ACHN (cell line): ENCODE measurements at regions not wholly inside any gene's neighbourhood (a gene's known extent, or its start where the extent isn't known, plus 50 kb on each side); places are given as distances from the start of the nearest gene placed in this dataset.
"Not testable (repeated sequence)": the region's sequence is repeated elsewhere in the genome, so short reads cannot be mapped to it uniquely, and the experiment has no call there.

Experiments used
- DNase-seq: peaks from one replicate; pipeline ENCODE4 v3.0.0-alpha.2; 2015
- in situ Hi-C: cut with HindIII; loops from 2 replicates; pipeline ENCODE4 v1.10.0; 2017; ENCODE audit warnings: low sequenced_read_pairs, low pct_ligation_motif_present, low pct_unique_long_range_greater_than_20kb

DNA sequence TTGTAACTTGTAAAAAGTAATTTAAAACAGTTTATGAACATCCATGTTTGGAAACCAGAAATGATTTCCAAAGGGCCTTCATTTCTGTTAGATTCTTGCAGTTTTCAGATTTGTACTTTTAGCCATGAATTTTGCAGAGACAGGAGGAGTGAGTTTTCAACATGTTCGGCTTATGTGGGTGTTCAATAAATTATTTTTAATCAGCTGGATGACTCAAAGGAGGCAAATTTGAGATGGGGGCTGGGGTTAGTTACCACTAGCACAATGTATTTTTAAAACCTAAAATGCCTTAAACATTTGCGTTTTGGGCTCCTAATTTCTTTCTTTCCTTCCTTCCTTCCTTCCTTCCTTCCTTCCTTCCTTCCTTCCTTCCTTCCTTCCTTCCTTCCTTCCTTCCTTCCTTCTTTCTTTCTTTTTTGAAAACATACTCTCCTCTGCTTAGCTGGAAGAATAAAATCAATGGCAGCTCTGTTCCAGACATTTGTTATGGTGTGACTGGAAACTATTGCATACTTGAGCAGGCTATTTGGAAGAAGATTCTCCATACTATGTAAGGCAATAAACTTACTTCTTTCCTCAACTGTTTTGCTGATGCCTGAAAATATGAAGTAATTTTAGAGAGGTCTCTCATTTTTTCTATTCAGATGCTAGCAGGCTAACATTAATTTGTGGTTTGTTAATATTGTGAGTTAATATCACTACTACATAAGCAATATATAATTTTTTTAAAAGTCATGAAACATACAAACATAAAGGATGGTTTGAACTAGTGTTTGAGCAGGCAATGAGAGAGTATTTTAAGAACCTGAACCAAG, 394.4 kb downstream of the NYAP2 start:
- in situ Hi-C loops = no loop called here
- no peak for DNase-seq

DNA sequence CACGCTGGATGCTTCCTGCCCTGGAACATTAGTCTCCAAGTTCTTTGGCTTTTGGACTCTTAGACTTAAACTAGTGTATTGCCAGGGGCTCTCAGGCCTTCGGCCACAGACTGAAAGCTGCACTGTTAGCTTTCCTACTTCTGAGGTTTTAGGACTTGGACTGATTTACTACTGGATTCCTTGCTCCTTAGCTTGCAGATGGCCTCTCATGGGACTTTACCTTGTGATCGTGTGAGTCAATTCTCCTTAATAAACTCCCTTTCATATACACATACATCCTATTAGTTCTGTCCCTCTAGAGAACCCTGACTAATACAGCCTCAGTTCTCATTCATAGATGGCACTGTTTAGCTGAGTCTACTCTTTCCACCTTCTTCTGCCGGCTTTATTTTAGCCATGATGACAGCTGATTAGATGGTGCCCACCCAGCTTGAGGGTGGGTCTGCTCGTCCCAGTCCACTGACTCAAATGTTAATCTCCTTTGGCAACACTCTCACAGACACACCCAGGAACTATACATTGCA, 389.1 kb downstream of the NYAP2 start:
- in situ Hi-C loops = no loop called here
- DNase-seq = no peak

DNA sequence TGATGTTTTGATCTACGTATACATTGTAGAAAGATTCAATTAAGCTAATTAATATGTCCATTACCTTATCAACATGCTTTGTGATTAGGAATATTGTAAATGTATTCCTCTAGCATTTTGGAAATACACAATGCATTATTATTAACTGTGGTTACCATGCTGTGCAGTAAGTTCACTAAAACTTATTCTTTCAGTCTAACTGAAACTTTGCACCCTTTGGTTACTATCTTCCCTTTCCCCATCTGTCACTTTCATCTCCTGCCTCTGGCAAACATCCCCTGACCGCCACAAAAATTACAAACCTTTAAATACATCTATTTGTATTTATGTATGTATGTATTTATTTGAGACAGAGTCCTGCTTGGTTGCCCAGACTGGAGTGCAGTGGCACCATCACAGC, 388.0 kb downstream of the NYAP2 start:
- in situ Hi-C loops = no loop called here
- no peak for DNase-seq

DNA sequence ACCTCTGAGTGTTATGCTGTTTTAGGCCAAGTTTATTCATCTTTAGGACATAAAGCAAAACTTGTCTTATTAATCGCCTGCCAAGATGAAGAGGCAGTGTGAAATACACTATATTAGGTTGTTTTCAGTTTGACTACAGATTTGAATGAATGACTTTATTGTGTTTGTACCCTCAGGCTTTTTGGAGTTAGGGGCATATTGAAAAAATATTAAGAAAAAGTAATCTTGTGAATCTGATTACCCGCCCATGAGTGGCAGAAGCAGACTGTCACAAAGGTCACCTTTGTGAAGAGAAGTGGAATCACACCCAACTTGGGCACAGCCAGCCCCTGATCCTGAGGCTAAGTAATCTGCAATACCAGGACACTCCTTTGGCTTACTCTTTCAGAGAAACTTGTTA, 382.5 kb downstream of the NYAP2 start:
- in situ Hi-C loops = no loop called here
- no peak for DNase-seq

GRCh38 chr2:225781145-225781544, 381.6 kb downstream of the NYAP2 start:
- DNase-seq = no peak
- in situ Hi-C loops = no loop called here

DNA sequence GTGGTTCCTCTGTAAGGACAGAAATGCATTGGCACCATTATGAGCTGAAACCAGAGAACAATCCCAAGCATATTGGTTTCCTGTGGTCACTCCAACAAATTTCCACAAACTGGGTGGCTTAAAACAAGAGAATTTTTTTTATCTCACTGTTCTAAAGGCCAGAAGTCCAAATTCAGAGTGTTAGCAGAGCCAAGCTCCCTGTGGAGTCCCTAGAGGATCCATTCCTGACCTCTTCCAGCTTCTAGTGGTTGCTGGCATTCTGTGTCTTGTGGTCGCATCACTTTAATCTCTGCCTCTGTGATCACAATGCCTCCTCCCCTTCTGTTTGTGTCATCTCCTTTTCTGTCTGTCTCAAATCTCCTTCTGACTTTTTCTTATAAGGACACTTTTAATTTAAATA, 380.3 kb downstream of the NYAP2 start:
- DNase-seq = no peak

GRCh38 chr2:225773148-225773547, 373.6 kb downstream of the NYAP2 start:
- DNase-seq = no peak
- in situ Hi-C loops = no loop called here

More for the DNA sequence above, 380.3 kb downstream of the NYAP2 start:
- in situ Hi-C loops = no loop called here

GRCh38 chr2:225771701-225772100, 372.2 kb downstream of the NYAP2 start:
- no peak for DNase-seq
- in situ Hi-C loops = no loop called here

DNA sequence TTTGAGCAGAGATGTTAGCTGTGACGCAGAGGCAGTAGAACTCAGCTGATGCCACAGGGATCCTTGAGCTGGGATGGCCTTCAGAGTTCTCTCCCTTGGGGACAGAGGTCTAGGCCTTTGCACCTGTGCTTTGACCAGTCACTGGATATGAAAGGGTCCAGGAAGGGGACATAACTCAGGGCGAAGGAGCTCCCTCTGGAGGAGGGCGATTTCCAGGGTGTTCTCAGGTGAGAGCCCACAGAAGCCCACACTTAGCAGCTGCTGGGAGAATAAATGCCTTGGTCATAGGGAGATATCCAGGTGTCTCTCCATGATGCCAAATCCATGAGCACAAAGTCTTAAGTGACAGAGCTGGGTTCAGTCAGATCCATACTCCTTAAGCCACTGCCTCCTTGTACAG, 369.2 kb downstream of the NYAP2 start:
- no peak for DNase-seq

GRCh38 chr2:225766431-225766830, 366.9 kb downstream of the NYAP2 start:
- no peak for DNase-seq
- in situ Hi-C loops = no loop called here

More for the DNA sequence above, 369.2 kb downstream of the NYAP2 start:
- in situ Hi-C loops = no loop called here

GRCh38 chr2:225765820-225766219, 366.3 kb downstream of the NYAP2 start:
- no peak for DNase-seq

GRCh38 chr2:225764346-225764745, 364.8 kb downstream of the NYAP2 start:
- DNase-seq = no peak
- in situ Hi-C loops = no loop called here

More at GRCh38 chr2:225765820-225766219, 366.3 kb downstream of the NYAP2 start:
- in situ Hi-C loops = no loop called here

DNA sequence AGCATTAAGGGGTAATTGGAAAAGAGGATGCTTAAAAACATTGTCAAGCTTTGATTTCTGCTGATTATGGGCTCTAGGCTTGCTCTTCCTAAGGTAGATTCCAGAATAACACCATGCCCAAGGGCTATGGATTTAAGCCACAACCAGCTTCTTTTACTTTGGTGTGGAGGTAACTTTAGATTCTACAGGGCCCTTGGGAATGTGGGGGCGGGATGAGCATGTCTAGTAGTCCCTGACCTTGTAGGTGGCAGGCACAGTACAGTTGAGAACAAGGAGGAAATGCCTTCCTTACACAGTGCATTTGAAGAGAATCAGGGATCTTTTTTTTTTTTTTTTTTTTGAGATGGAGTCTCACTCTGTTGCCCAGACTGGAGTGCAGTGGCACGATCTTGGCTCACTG, 364.2 kb downstream of the NYAP2 start:
- in situ Hi-C loops = no loop called here
- DNase-seq = no peak

GRCh38 chr2:225761396-225761795, 361.9 kb downstream of the NYAP2 start:
- in situ Hi-C loops = no loop called here
- DNase-seq = no peak

GRCh38 chr2:225757248-225757647, 357.7 kb downstream of the NYAP2 start:
- in situ Hi-C loops = no loop called here

GRCh38 chr2:225756198-225756597, 356.7 kb downstream of the NYAP2 start:
- no peak for DNase-seq
- in situ Hi-C loops = no loop called here

More at GRCh38 chr2:225757248-225757647, 357.7 kb downstream of the NYAP2 start:
- no peak for DNase-seq

DNA sequence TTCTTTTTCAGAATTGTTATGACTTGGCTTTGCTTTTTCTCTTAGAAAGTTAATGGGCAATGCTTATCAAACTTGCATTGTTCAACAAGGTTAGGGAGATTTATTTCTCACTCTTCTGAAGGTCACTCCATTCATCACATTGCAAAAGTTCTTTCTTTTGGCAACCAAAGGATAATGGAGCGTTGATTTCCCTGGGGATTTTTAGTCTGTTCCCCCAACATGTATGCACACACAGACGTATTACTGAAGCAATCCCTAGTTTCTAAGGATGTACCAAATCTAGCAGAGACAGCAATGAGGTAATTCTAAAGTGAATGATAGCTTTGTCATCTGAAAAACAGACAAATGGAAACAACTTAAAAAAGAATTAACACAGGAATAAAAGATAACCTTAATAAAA, 349.1 kb downstream of the NYAP2 start:
- in situ Hi-C loops = no loop called here

DNA sequence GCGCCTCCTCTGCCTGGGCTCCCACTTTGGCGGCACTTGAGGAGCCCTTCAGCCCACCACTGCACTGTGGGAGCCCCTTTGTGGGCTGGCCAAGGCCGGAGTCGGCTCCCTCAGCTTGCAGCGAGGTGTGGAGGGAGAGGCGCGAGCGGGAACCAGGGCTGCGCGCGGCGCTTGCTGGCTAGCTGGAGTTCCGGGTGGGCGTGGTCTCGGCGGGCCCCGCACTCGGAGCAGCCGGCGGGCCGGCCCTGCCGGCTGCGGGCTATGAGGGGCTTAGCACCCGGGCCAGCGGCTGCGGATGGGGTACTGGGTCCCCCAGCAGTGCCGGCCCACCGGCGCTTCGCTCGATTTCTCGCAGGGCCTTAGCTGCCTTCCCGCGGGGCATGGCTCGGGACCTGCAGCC, 344.5 kb downstream of the NYAP2 start:
- in situ Hi-C loops, DNase-seq: not testable (repeated sequence)

More for the DNA sequence above, 349.1 kb downstream of the NYAP2 start:
- no peak for DNase-seq

DNA sequence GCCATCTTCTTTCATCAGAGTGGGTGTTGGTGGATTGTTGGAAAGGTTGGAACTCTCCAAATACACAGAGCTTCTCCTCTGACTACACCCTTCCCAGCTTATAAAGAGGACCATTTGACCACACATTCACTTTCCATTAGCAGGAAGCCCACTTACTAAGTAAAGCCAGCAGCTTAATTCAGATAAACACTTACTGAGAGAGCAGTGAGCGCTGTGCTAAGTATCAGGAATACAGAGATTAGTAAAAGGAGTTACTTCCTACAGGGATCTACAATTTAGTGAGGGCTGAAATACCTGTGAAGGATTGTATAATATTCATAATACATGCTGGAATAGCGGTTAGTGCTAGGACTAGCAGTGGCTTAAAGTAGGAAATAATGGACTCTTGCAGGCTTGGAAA, 343.0 kb downstream of the NYAP2 start:
- in situ Hi-C loops = no loop called here
- DNase-seq = no peak

DNA sequence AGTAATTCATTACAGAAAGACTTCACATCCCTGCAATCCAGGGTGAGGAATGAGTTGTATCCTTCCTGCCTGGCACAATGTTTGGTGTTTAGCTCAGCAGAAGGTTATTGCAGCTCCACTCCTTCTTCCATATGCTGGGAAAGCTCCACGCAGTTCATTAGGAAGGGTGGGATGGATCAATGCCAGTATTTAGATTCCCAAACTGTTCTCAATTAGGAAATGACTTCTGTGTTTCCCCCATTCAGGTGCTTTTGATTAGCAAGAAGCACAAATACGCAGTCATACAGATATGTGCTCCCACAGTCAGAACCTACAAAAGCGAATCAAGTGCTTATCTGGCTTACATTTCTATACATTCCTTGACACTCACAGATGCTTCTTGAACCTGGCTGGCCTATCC, 340.6 kb downstream of the NYAP2 start:
- DNase-seq = no peak
- in situ Hi-C loops = no loop called here
